OCI-LY7 (cell line): ENCODE measurements at regions not wholly inside any gene's neighbourhood (a gene's known extent, or its start where the extent isn't known, plus 50 kb on each side); places are given as distances from the start of the nearest gene placed in this dataset.

Source experiments
- EZH2phosphoT487 ChIP-seq: fragments of 200-600 bp; sonication (generic); IDR thresholded peaks from 2 replicates; pipeline ENCODE4 v1.6.1; 2018; ENCODE audit warnings: low read depth, borderline replicate concordance, mild to moderate bottlenecking, mixed run types, antibody characterized with exemption, low read length, moderate library complexity, mixed read lengths
- TF ChIP-seq, protein P1 (sequence below): fragments of 200-600 bp; sonication (generic); conservative IDR thresholded peaks from 2 replicates; pipeline ENCODE4 v1.5.1; 2014; ENCODE audit warnings: mild to moderate bottlenecking, antibody characterized with exemption, low read length, moderate library complexity, mixed read lengths

DNA sequence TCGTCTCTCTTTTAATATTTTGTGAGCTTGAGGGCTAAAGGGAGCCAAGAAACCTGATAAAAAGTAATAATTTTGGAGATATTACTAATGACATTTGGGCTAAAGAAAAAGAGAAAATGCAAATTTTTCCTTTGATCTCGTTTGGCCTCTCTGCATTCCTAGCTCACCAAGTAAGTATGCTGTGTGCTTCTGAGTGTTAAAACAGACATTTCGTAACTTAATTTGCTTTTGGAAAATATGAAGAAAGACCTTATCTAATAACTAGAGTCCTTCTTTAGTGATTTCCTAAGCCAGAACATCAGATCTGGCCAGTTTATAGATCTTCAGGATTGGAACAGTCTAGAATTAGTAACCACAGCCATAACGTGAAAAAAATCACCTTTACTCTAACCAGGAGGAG is 872.9 kb upstream of the SLC35B3 start:
- TF ChIP-seq, protein P1, sequence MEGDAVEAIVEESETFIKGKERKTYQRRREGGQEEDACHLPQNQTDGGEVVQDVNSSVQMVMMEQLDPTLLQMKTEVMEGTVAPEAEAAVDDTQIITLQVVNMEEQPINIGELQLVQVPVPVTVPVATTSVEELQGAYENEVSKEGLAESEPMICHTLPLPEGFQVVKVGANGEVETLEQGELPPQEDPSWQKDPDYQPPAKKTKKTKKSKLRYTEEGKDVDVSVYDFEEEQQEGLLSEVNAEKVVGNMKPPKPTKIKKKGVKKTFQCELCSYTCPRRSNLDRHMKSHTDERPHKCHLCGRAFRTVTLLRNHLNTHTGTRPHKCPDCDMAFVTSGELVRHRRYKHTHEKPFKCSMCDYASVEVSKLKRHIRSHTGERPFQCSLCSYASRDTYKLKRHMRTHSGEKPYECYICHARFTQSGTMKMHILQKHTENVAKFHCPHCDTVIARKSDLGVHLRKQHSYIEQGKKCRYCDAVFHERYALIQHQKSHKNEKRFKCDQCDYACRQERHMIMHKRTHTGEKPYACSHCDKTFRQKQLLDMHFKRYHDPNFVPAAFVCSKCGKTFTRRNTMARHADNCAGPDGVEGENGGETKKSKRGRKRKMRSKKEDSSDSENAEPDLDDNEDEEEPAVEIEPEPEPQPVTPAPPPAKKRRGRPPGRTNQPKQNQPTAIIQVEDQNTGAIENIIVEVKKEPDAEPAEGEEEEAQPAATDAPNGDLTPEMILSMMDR = no peak
- TF ChIP-seq EZH2phosphoT487 = no peak
